IPS DF 6.9 (cell line): ENCODE measurements at regions not wholly inside any gene's neighbourhood (a gene's known extent, or its start where the extent isn't known, plus 50 kb on each side); places are given as distances from the start of the nearest gene placed in this dataset.
A peak's percentile ranks its signal among the peaks of the same experiment; 100 is the strongest.
"Not testable (repeated sequence)": the region's sequence is repeated elsewhere in the genome, so short reads cannot be mapped to it uniquely, and the experiment has no call there.

ENCODE experiments used
- DNase-seq: peaks from one replicate; pipeline ENCODE4 v3.0.0-alpha.2; 2013; ENCODE audit warnings: low read depth, low spot score
- H3K27ac ChIP-seq: one replicate; pipeline ENCODE4 v1.5.1; 2013; ENCODE audit warnings: low read length, control low read depth
- H3K27me3 ChIP-seq: 2 replicates; pipeline ENCODE4 v1.6.1; 2013; ENCODE audit warnings: mild to moderate bottlenecking, low read length; ENCODE audit not compliant: control insufficient read depth, insufficient read depth
- H3K36me3 ChIP-seq: 2 replicates; pipeline ENCODE4 v1.6.1; 2013; ENCODE audit warnings: low read length; ENCODE audit not compliant: control insufficient read depth, insufficient read depth
- H3K4me1 ChIP-seq: 2 replicates; pipeline ENCODE4 v1.6.1; 2013; ENCODE audit warnings: low read length; ENCODE audit not compliant: control insufficient read depth, insufficient read depth
- H3K4me3 ChIP-seq: 2 replicates; pipeline ENCODE4 v1.5.1; 2013; ENCODE audit warnings: mild to moderate bottlenecking, low read length
- H3K9me3 ChIP-seq: 2 replicates; pipeline ENCODE4 v1.6.1; 2013; ENCODE audit warnings: low read length, inconsistent platforms; ENCODE audit not compliant: control insufficient read depth, insufficient read depth
- WGBS: extraction: QIAGEN DNeasy Blood & Tissue Kit; methylation state at CpG from one replicate; pipeline ENCODE4 v1.1.7; 2013; ENCODE audit warnings: mixed read lengths, missing lambda C conversion rate; ENCODE audit not compliant: insufficient read length, insufficient coverage; 5-methylcytosine and 5-hydroxymethylcytosine counted together

GRCh38 chr7:149635561-149636329 lies 137.6 kb downstream of the ZNF467 start:
- no CpG with 5 or more reads among the region's 10 CpGs for WGBS
- Histone ChIP-seq H3K9me3 (no peaks in the 10 kb centered on the region), H3K27ac (no peak overlapping the region), H3K27me3 (no peaks in the 10 kb centered on the region; the same call in 1 of the 2 replicates), H3K4me1 (no peaks in the 10 kb centered on the region), H3K4me3 (no peak overlapping the region), H3K36me3 (no peaks in the 10 kb centered on the region)
- DNase-seq = no peak

- no peaks in the 10 kb centered on the region for H3K4me1 ChIP-seq
- no peaks in the 10 kb centered on the region; the same call in 1 of the 2 replicates for H3K27me3 ChIP-seq
- no peaks in the 10 kb centered on the region for H3K9me3 ChIP-seq
- H3K27ac ChIP-seq = no peak overlapping the region
- DNase-seq = no peak
- no CpG with 5 or more reads among the region's 13 CpGs for WGBS
- H3K36me3 ChIP-seq = no peaks in the 10 kb centered on the region
- H3K4me3 ChIP-seq = no peak overlapping the region
Measured at GRCh38 chr7:149633976-149634945, 136.7 kb upstream of the ZNF746 start.

GRCh38 chr7:149628361-149629149 lies 130.9 kb upstream of the ZNF746 start:
- no CpG with 5 or more reads among the region's 11 CpGs for WGBS
- not testable (repeated sequence) for DNase-seq, H3K4me1 ChIP-seq, H3K36me3 ChIP-seq, H3K4me3 ChIP-seq, H3K27me3 ChIP-seq, H3K9me3 ChIP-seq, H3K27ac ChIP-seq

GRCh38 chr7:149627911-149628310 lies 130.3 kb upstream of the ZNF746 start:
- H3K27ac ChIP-seq = no peak overlapping the region
- no peak for DNase-seq
- no peaks in the 10 kb centered on the region for H3K9me3 ChIP-seq
- no CpG with 5 or more reads among the region's 3 CpGs for WGBS
- H3K27me3 ChIP-seq = no peaks in the 10 kb centered on the region; the same call in 1 of the 2 replicates
- H3K4me3 ChIP-seq = no peak overlapping the region
- 0 out of 2 replicates have a peak, but pooled peaks cover 1% of the 10 kb centered on the region for H3K4me1 ChIP-seq
- no peaks in the 10 kb centered on the region; the same call in 1 of the 2 replicates for H3K36me3 ChIP-seq

- no peak for DNase-seq
- H3K9me3 ChIP-seq = no peaks in the 10 kb centered on the region
- no peaks in the 10 kb centered on the region for H3K27me3 ChIP-seq
- no peak overlapping the region for H3K27ac ChIP-seq
- no CpG with 5 or more reads among the region's 10 CpGs for WGBS
- no peak overlapping the region for H3K4me3 ChIP-seq
- no peaks in the 10 kb centered on the region; the same call in 1 of the 2 replicates for H3K36me3 ChIP-seq
- H3K4me1 ChIP-seq = 0 out of 2 replicates have a peak, but pooled peaks cover 1% of the 10 kb centered on the region
Measured at GRCh38 chr7:149626972-149627371, 129.4 kb upstream of the ZNF746 start.

- Histone ChIP-seq H3K4me1 (0 out of 2 replicates have a peak, but pooled peaks cover 1% of the 10 kb centered on the region), H3K27me3 (no peaks in the 10 kb centered on the region), H3K36me3 (peaks cover 1% of the 10 kb centered on the region), H3K4me3 (no peak overlapping the region), H3K27ac (no peak overlapping the region), H3K9me3 (no peaks in the 10 kb centered on the region)
- no peak for DNase-seq
- WGBS = no CpG with 5 or more reads among the region's 7 CpGs
Measured at GRCh38 chr7:149625947-149626392, 128.4 kb upstream of the ZNF746 start.

GRCh38 chr7:149625340-149625946 lies 127.8 kb upstream of the ZNF746 start:
- 0 out of 2 replicates have a peak, but pooled peaks cover 1% of the 10 kb centered on the region for H3K4me1 ChIP-seq
- WGBS = no CpG with 5 or more reads among the region's 17 CpGs
- no peak for DNase-seq
- H3K4me3 ChIP-seq = no peak overlapping the region
- H3K27me3 ChIP-seq = no peaks in the 10 kb centered on the region
- no peaks in the 10 kb centered on the region for H3K9me3 ChIP-seq
- peaks cover 7% of the 10 kb centered on the region for H3K36me3 ChIP-seq
- no peak overlapping the region for H3K27ac ChIP-seq

GRCh38 chr7:149624419-149625339 lies 127.1 kb upstream of the ZNF746 start:
- Histone ChIP-seq H3K36me3 (peaks cover 14% of the 10 kb centered on the region), H3K27ac (no peak overlapping the region), H3K9me3 (no peaks in the 10 kb centered on the region), H3K4me3 (peak overlapping the region; percentile 99), H3K27me3 (no peaks in the 10 kb centered on the region), H3K4me1 (0 out of 2 replicates have a peak, but pooled peaks cover 1% of the 10 kb centered on the region)
- WGBS = no CpG with 5 or more reads among the region's 97 CpGs
- DNase-seq = peak; percentile 76

GRCh38 chr7:149624006-149624405 lies 126.4 kb upstream of the ZNF746 start:
- no peak for DNase-seq
- H3K4me1 ChIP-seq = 0 out of 2 replicates have a peak, but pooled peaks cover 1% of the 10 kb centered on the region
- H3K27me3 ChIP-seq = no peaks in the 10 kb centered on the region
- no CpG with 5 or more reads among the region's 28 CpGs for whole genome bisulfite sequencing
- peaks cover 14% of the 10 kb centered on the region for H3K36me3 ChIP-seq
- no peak overlapping the region for H3K27ac ChIP-seq
- peak overlapping the region; percentile 99 for H3K4me3 ChIP-seq
- H3K9me3 ChIP-seq = no peaks in the 10 kb centered on the region
